ENCODE measurements at regions not wholly inside any gene's neighbourhood (a gene's known extent, or its start where the extent isn't known, plus 50 kb on each side); places are given as distances from the start of the nearest gene placed in this dataset.

- H3K4me1 Mint-ChIP-seq (ENCODE audit: insufficient read depth, unreplicated experiment), result peaks cover 7% of the 10 kb centered on the region
- BruUV-seq (replicated peaks), result no TSS peak
- no peaks in the 10 kb centered on the region for H3K9me3 Mint-ChIP-seq (ENCODE audit: unreplicated experiment)
- CTCF ChIA-PET, result interaction anchor here (0.6 to 15.7 kb wide), 10 partner anchors 8 to 1033 kb away, joined by 3 to 485 read pairs (median 3); partner anchors contain the start of genes RAE1 and SPO11
- POLR2A ChIA-PET, result interaction anchor here (1.1 to 1.7 kb wide), 2 partner anchors 229 to 237 kb away, joined by 3 to 13 read pairs; no protein-coding TSS in a partner anchor
- no peaks in the 10 kb centered on the region for H3K36me3 Mint-ChIP-seq (ENCODE audit: insufficient read depth, unreplicated experiment)
- intact Hi-C loops (cut with micrococcal nuclease), result loop anchor here (10.0 kb wide), 2 partner anchors 180 to 400 kb away; no protein-coding TSS in a partner anchor
- no peak for DNase-seq (ENCODE audit: unreplicated experiment)
- H3K4me3 Mint-ChIP-seq (ENCODE audit: unreplicated experiment), result no peak overlapping the region
- TF ChIP-seq CTCF (IDR thresholded peaks at IDR 0.05; ENCODE audit: unreplicated experiment), result no peak
- H3K27me3 Mint-ChIP-seq (ENCODE audit: insufficient read depth, unreplicated experiment), result no peaks in the 10 kb centered on the region
- no peak overlapping the region for H3K27ac Mint-ChIP-seq (ENCODE audit: low read depth, unreplicated experiment)
Measured at GRCh38 chr20:57094252-57094891, 172.1 kb downstream of the BMP7 start.

- intact Hi-C loops (cut with micrococcal nuclease), result loop anchor here (10.0 kb wide), 2 partner anchors 180 to 400 kb away; no protein-coding TSS in a partner anchor
- no peak for TF ChIP-seq CTCF (IDR thresholded peaks at IDR 0.05; ENCODE audit: unreplicated experiment)
- H3K4me1 Mint-ChIP-seq (ENCODE audit: insufficient read depth, unreplicated experiment), result peaks cover 7% of the 10 kb centered on the region
- no peaks in the 10 kb centered on the region for H3K36me3 Mint-ChIP-seq (ENCODE audit: insufficient read depth, unreplicated experiment)
- POLR2A ChIA-PET, result interaction anchor here (1.1 to 1.7 kb wide), 3 partner anchors 228 to 248 kb away, joined by 3 to 13 read pairs (median 3); no protein-coding TSS in a partner anchor
- DNase-seq (ENCODE audit: unreplicated experiment), result no peak
- no TSS peak for BruUV-seq (replicated peaks)
- H3K4me3 Mint-ChIP-seq (ENCODE audit: unreplicated experiment), result no peak overlapping the region
- no peak overlapping the region for H3K27ac Mint-ChIP-seq (ENCODE audit: low read depth, unreplicated experiment)
- peaks cover 4% of the 10 kb centered on the region for H3K27me3 Mint-ChIP-seq (ENCODE audit: insufficient read depth, unreplicated experiment)
- H3K9me3 Mint-ChIP-seq (ENCODE audit: unreplicated experiment), result no peaks in the 10 kb centered on the region
- CTCF ChIA-PET, result interaction anchor here (0.8 to 15.7 kb wide), 9 partner anchors 8 to 1032 kb away, joined by 3 to 485 read pairs (median 4); partner anchors contain the start of genes RAE1 and SPO11
Measured at GRCh38 chr20:57094991-57095390, 171.4 kb downstream of the BMP7 start.

- ChIA-PET POLR2A (interaction anchor here (0.6 to 1.7 kb wide), 5 partner anchors 24 to 248 kb away, joined by 3 to 13 read pairs (median 4); no protein-coding TSS in a partner anchor), CTCF (interaction anchor here (0.6 to 15.7 kb wide), 13 partner anchors 8 to 661 kb away, joined by 3 to 485 read pairs (median 3); partner anchors contain the start of genes RAE1 and SPO11)
- intact Hi-C loops (cut with micrococcal nuclease), result loop anchor here (10.0 kb wide), 2 partner anchors 179 to 399 kb away; no protein-coding TSS in a partner anchor
- H3K27me3 Mint-ChIP-seq (ENCODE audit: insufficient read depth, unreplicated experiment), result peaks cover 8% of the 10 kb centered on the region
- no peak for DNase-seq (ENCODE audit: unreplicated experiment)
- no peak overlapping the region for H3K27ac Mint-ChIP-seq (ENCODE audit: low read depth, unreplicated experiment)
- peaks cover 7% of the 10 kb centered on the region for H3K4me1 Mint-ChIP-seq (ENCODE audit: insufficient read depth, unreplicated experiment)
- no peak overlapping the region for H3K4me3 Mint-ChIP-seq (ENCODE audit: unreplicated experiment)
- TF ChIP-seq CTCF (IDR thresholded peaks at IDR 0.05; ENCODE audit: unreplicated experiment), result no peak
- no TSS peak for BruUV-seq (replicated peaks)
- no peaks in the 10 kb centered on the region for H3K36me3 Mint-ChIP-seq (ENCODE audit: insufficient read depth, unreplicated experiment)
- H3K9me3 Mint-ChIP-seq (ENCODE audit: unreplicated experiment), result no peaks in the 10 kb centered on the region
Measured at GRCh38 chr20:57095426-57095825, 171.0 kb downstream of the BMP7 start.

- no peak for DNase-seq (ENCODE audit: unreplicated experiment)
- BruUV-seq (replicated peaks), result no TSS peak
- CTCF ChIA-PET, result interaction anchor here (0.6 to 15.7 kb wide), 5 partner anchors 10 to 249 kb away, joined by 3 to 485 read pairs (median 7); partner anchors contain the start of genes RAE1 and SPO11
- H3K9me3 Mint-ChIP-seq (ENCODE audit: unreplicated experiment), result no peaks in the 10 kb centered on the region
- H3K4me3 Mint-ChIP-seq (ENCODE audit: unreplicated experiment), result no peak overlapping the region
- H3K4me1 Mint-ChIP-seq (ENCODE audit: insufficient read depth, unreplicated experiment), result peaks cover 2% of the 10 kb centered on the region
- POLR2A ChIA-PET, result interaction anchor here (0.6 kb wide), 1 partner anchor 245 kb away, joined by 3 read pairs; no protein-coding TSS in a partner anchor
- no peak overlapping the region for H3K27ac Mint-ChIP-seq (ENCODE audit: low read depth, unreplicated experiment)
- H3K36me3 Mint-ChIP-seq (ENCODE audit: insufficient read depth, unreplicated experiment), result no peaks in the 10 kb centered on the region
- intact Hi-C loops (cut with micrococcal nuclease), result loop anchor here (10.0 kb wide), 2 partner anchors 177 to 397 kb away; no protein-coding TSS in a partner anchor
- peaks cover 14% of the 10 kb centered on the region for H3K27me3 Mint-ChIP-seq (ENCODE audit: insufficient read depth, unreplicated experiment)
- no peak for TF ChIP-seq CTCF (IDR thresholded peaks at IDR 0.05; ENCODE audit: unreplicated experiment)
Measured at GRCh38 chr20:57097245-57097915, 169.1 kb downstream of the BMP7 start.
